ENCODE measurements at regions not wholly inside any gene's neighbourhood (a gene's known extent, or its start where the extent isn't known, plus 50 kb on each side); places are given as distances from the start of the nearest gene placed in this dataset.

- DNase-seq (ENCODE audit: low read depth in 2 of 2): no peak
Observed at GRCh38 chr9:103755441-103755840, 338.7 kb upstream of the SMC2 start.

- DNase-seq (ENCODE audit: low read depth in 2 of 2): no peak
Observed at GRCh38 chr9:103755986-103756385, 338.1 kb upstream of the SMC2 start.

- DNase-seq (ENCODE audit: low read depth in 2 of 2): no peak
Observed at GRCh38 chr9:103757062-103757461, 337.0 kb upstream of the SMC2 start.

DNA sequence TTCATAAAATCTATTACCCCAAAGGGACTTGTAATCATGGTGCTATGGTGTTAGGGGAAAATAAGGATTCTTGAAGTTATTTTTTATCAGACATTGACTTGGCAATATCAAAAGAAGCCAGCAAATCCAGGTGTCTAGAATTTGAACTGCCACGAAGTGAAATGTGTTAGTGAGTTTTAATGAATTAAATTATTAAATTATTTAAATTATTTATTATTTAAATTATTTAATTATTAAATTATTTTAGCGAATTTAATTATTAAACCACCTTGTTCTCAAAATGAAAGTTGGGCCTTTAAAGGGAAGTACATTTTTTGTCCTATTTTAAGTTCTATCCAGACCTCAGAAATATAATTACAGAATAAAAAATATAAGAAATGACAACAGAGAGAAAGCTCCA is 332.6 kb upstream of the SMC2 start:
- DNase-seq (ENCODE audit: low read depth in 2 of 2): no peak

- peak in 1 of 2 donors; percentile 63 for DNase-seq (ENCODE audit: low read depth in 2 of 2)
Observed at GRCh38 chr9:103789686-103790085, 304.4 kb upstream of the SMC2 start.

DNA sequence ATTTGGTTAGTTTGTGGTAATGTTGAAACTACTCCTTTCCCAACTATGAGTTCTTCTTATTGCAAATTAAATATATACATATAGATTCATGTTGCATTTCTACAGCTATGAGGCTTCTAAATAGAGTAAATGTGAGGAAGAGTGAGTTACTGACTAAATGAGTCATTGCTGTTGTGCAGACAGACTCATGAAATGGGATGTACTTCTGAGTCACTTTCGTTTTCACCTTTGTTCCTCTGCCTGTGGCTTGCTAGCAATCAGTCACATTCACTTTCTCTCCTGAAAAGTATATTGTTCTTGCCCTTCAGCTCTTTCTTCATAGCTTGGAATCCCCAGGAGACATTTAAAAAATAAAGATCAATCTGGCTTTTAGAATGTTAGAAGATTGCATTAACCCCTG is 295.5 kb upstream of the SMC2 start:
- DNase-seq (ENCODE audit: low read depth in 2 of 2): peak in 1 of 2 donors; percentile 69

DNA sequence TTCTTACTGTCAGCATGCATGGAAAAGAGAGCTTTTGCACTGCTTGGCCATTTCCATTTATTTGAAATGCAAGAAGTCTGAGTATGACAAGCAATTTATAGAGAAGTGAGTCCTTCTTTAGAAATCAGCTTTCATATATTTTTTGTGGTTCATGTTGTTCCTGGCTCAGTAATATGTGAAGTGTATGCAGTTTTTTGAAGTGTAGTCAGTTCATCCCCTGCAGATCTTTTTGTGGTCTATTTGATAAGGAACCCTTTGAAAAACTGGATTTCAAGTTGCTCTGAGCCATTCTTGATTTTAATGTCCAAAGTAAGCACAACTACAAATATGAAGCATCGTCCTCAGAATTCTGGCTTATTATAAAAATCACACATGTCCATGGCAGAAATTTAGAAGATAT is 294.1 kb upstream of the SMC2 start:
- no peak for DNase-seq (ENCODE audit: low read depth in 2 of 2)

DNA sequence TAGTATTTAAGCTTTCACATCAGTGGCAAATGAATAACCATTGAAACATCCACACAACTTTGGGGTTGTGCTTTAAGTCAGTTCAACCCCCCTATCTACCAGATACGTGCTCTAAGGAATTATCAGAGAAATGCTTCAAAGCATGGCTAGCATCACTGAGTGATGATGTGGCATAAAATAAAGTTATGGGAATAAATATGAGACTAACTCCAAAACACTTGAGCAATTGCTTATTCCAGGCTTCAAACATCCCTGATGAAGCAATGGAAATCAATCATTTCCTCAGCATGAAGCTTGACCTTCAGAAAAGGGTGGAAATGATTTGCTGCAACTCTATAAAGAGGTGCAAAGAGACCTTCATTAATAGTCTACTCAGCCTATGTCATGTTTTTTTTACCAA is 292.0 kb upstream of the SMC2 start:
- DNase-seq (ENCODE audit: low read depth in 2 of 2): no peak

DNA sequence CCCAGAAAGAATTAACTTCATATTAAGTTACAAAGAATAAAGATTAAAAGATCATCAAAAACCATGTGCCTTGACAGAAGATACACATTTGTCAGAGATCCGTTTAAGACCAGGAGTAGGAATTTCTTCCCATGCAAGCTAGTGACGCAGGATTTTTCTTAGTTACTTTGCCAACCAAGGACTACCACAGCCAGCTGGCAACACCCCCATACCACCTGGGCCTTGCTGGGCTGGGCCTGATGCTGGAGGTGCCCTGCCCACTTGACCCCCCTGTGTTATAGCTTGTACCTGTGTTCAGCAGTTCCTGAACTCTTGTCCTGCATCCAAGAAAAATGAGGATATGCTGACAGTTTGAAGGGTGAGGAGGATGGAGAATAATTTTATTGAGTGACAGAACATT is 290.9 kb upstream of the SMC2 start:
- no peak for DNase-seq (ENCODE audit: low read depth in 2 of 2)

DNA sequence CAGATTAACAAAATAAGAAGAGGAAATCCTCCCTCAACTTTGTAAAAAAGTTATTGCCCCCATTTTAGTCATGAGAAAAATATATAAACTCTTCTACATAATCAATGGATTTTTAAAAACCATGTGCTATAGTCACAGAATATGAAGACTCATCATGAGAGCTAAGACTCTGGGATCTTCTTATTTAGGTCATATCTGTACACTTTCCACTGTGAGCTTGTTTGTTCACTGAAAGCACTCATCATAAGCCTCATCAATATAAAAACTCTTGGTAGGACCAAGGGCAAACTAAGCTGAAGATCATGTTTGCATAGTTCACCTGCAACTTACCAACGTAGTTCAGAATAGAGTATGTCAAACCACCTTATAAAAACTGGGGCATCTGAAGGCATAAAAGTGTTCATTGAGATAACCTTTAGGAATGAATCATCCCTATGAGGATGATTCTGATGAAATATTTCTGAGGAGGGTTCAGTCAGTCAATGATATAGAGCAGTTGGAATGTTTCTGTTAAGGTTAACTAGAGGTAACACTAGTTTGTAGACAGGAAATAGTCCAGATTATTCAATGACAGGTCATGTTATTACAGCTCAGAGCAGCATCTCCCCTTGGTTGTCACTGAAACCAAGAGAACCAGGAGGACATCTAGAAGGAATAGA is 289.9 kb upstream of the SMC2 start:
- DNase-seq (ENCODE audit: low read depth in 2 of 2): peak in 1 of 2 donors; percentile 8

GRCh38 chr9:103809745-103810144 is 284.4 kb upstream of the SMC2 start:
- no peak for DNase-seq (ENCODE audit: low read depth in 2 of 2)

GRCh38 chr9:103811462-103811861 is 282.6 kb upstream of the SMC2 start:
- no peak for DNase-seq (ENCODE audit: low read depth in 2 of 2)

- DNase-seq (ENCODE audit: low read depth in 2 of 2): no peak
Observed at GRCh38 chr9:103816146-103816545, 278.0 kb upstream of the SMC2 start.

DNA sequence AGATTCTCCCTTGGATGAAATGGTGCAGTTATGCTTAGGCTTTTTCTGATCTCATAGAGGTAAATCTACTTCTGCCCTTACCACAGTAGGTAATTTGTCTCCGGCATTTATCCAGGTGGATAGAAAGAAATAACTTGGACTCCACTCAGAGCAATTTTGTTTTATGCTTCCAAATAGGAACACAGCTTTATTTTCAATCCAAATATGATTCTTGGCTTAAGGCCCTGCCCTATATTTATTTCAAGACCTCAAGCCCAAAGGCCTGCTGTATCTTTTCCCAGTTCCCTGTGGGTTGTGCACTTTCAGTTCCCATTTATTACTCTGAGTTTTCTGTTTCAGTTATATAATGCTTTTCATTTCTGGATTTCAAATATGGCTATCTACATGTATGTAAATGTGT is 274.2 kb upstream of the SMC2 start:
- DNase-seq (ENCODE audit: low read depth in 2 of 2): peak in 1 of 2 donors; percentile 20

GRCh38 chr9:103821115-103821514 is 273.0 kb upstream of the SMC2 start:
- DNase-seq (ENCODE audit: low read depth in 2 of 2): no peak

DNA sequence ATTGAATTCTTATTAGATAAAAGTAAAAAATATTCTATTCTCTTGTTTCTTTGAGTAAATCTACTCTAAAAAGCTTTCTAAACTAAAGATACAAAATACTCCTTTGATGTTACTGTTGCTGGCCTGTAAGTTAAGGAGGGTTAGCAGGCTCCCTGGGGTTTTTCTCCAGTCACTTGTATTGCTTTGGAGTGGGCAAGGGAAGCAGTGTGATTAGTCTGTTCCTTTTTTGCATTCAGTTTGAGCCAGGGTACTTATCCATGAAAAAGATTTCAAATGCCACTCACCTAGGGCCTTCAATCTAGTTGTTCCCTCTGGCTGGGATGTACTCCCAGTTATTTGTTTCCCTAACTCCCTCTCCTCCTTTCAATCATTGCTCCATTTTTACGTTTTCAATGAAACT is 256.2 kb upstream of the SMC2 start:
- no peak for DNase-seq (ENCODE audit: low read depth in 2 of 2)

DNA sequence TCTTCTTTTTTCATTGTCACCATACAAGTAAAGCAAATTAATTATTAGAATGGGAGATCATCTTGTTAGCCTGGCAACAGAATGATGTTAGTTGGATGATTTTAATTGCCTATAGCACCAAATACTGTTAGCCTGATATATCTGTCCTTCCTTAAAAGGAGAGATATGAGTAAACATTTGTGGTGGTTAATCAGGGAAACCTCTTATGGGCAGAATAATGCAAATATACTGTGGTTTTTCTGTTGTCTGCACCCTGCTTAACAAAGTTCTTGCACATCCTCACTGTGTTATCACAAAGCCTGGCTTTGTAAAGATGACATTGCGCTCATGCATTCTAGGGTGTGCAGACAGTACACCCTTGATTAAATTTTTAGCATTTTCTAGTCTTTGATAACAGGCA is 254.9 kb upstream of the SMC2 start:
- DNase-seq (ENCODE audit: low read depth in 2 of 2): no peak

DNA sequence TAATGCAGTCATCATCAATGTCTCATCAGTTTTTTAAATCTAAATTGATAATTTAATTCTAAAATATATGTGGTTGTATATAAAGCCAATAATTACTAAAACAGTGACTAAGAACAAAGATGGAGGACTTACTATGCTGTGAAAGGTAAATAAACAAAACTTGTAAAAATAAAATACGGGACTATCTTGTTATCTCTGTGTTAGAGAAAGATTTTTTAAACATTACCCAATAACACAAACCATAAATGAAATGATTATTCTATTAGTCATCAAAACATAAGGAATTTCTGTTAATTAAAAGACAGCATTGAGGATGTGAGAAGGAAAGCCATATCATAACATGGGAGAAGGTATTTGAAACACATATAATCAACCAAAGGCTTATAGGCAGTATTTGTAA is 226.2 kb upstream of the SMC2 start:
- DNase-seq (ENCODE audit: low read depth in 2 of 2): no peak

- no peak for DNase-seq (ENCODE audit: low read depth in 2 of 2)
Observed at GRCh38 chr9:103872811-103873210, 221.3 kb upstream of the SMC2 start.

- DNase-seq (ENCODE audit: low read depth in 2 of 2): no peak
Observed at GRCh38 chr9:103881419-103881818, 212.7 kb upstream of the SMC2 start.

GRCh38 chr9:103889989-103890388 is 204.1 kb upstream of the SMC2 start:
- DNase-seq (ENCODE audit: low read depth in 2 of 2): no peak

- DNase-seq (ENCODE audit: low read depth in 2 of 2): no peak
Observed at GRCh38 chr9:103894184-103894583, 199.9 kb upstream of the SMC2 start.

DNA sequence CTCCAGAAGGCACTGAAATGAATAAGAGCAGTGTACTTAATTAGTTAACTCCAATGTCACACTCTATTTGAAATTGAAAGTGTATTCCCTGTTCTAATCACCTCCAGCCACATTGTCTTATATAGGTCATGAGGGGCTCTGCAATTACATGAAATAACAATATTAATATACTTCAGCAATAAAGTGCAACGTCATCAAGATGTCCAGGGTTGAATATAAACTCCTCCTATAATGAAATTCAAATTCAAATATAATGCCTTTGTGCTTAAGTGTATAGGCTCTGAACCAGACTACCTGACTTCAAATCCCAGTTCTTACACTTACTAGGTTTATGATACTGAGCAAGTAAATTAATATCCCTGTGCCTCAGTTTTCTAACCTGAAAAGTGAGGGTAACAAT is 195.6 kb upstream of the SMC2 start:
- DNase-seq (ENCODE audit: low read depth in 2 of 2): no peak

DNA sequence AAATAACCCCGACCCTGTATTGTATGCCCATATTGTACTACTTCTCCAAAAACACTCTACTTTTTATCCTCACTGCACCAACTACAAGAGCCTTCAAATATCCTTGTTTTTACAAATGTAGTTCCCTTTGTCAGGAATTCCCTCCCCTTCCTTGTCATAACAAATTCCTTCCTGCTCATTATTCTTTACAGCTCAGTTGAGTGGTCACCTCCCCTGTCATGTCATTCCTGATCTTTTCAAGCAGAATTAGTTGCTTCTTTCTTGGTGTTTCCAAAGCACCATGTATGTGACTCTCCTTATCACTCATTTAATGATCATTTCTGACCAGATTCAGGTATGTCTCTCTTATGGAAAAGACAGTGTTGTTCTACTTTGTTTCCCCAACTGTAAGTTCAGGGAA is 194.2 kb upstream of the SMC2 start:
- peak in 1 of 2 donors; percentile 54 for DNase-seq (ENCODE audit: low read depth in 2 of 2)
